GM18520 (cell line): ENCODE measurements at regions not wholly inside any gene's neighbourhood (a gene's known extent, or its start where the extent isn't known, plus 50 kb on each side); places are given as distances from the start of the nearest gene placed in this dataset.

Experiments
- ATAC-seq: cut with Tn5 transposase; IDR thresholded peaks from one replicate; pipeline ENCODE4 v1.9.1; 2021; ENCODE audit not compliant: unreplicated experiment

DNA sequence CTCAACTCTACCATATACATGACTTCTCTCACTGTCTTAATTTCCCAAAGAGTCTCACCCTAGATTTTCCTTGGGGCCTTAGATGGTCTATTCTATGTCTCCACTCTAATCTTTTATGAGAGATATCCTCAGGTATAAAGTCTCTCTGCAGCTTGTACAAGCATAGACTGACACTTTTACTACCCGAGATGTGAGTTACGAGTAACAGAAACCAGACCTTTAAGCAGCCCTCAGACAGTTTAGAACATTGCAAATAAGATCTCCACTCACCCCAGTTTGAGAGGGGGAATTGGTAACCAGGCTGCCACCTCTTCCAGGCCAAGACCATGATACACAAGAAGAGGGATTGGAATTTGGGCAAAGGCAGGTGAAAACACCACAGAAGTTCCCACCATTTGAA, 542.5 kb downstream of the TLE4 start:
- no peak for ATAC-seq

GRCh38 chr9:80107931-80108660, 536.3 kb downstream of the TLE4 start:
- ATAC-seq: no peak

- no peak for ATAC-seq
These were observed 525.7 kb downstream of the TLE4 start for GRCh38 chr9:80097476-80097875.

GRCh38 chr9:80094176-80094771, 522.5 kb downstream of the TLE4 start:
- ATAC-seq: no peak

- no peak for ATAC-seq
These were observed 521.9 kb downstream of the TLE4 start for GRCh38 chr9:80093695-80094094.

- ATAC-seq: no peak
These were observed 519.8 kb downstream of the TLE4 start for GRCh38 chr9:80091526-80091925.

GRCh38 chr9:80090317-80090716, 518.6 kb downstream of the TLE4 start:
- ATAC-seq: no peak

DNA sequence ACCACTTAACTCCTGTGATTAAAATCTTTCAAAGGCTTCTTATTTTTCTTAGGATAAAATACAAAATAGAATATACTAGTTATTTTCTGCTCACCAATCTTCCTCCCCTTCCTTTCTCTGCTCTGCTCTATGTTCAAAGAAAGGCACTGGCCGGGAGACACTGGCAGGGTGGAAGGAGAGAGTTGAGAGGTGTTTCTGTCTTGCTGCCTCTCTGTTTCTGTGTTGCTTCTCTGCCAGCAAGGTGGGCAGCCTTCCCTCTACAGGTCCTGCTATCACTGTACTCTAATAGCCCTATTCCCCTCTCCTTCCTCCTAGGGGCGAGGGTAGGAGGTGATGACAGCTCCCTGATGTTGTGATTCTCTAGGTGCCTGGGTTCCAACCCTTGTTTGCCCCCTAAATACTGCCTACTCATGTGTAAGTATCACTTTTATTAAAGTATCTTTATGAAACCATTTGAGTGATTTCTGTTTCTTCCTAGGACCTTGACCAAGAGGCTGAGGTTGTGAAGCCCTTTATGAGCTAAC, 515.1 kb downstream of the TLE4 start:
- no peak for ATAC-seq

DNA sequence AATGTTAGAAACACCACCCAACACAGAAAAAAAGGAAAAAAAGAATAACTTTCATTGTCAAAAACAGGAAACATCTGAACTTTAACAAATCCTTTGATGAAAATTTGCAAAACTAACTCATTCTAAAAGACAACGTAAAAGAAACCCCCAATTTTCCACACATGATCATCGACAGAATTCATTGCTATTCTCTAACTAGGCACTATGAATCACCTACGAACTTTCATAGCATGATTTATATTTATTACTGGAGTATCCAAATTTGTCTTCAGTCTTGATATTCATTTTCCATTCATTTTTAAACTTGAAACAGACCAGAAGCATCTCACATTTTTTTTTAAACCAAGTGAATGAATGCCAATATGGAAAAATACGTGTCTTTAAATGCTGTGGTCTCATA, 514.6 kb downstream of the TLE4 start:
- ATAC-seq: no peak

DNA sequence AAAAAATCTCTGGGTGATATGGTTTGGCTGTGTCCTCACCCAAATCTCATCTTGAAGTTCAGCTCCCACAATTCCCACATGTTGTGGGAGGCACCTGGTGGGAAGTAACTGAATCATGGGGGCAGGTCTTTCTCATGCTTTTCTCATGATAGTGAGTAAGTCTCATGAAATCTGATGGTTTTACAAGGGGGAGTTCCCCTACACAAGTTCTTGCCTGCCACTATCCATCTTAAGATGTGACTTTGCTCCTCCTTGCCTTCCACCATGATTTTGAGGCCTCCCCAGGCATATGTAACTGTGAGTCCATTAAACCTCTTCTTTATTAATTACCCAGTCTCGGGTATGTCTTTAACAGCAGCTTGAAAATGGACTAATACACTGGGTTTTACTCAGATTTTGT, 513.9 kb downstream of the TLE4 start:
- ATAC-seq: no peak

DNA sequence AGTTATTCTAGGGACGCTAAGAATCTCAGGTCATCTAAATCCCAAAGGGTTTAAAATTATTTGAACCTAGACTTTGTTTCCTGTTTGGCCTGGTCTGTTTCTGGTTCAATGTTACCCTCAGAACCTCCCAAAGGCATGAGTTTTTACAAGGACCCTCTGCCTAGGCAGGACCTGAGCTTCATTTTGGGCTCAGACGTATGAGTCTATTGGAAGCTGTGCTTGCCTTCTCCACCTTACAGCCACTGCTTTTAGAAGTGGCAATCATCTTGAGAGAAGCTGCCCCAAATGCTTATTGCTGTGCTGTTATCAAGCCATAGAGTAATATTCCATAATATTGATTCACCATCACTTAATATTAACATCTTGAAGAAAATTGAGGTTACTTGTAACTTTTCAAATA, 510.4 kb downstream of the TLE4 start:
- ATAC-seq: no peak

GRCh38 chr9:80078826-80079225, 507.1 kb downstream of the TLE4 start:
- no peak for ATAC-seq

GRCh38 chr9:80077059-80077458, 505.3 kb downstream of the TLE4 start:
- ATAC-seq: no peak

DNA sequence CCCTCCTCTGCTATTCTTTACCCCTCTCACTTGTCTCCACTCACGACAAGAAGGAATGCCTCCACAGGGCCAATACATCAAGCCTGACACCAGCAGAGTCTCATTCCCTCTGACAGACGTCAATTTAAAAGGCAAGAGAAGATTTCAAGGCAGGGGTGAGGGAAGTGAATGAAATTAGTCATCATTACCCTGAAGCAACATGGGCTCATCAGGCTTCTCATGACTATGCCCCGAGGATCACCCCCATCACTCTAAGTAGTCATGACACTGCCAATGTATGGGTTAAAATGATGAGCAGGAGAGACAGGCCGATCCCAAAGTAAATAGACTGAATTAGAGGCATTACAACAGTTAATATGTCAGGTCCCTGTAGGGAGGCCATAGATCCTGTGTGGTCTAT, 504.4 kb downstream of the TLE4 start:
- no peak for ATAC-seq

GRCh38 chr9:80074439-80074838, 502.7 kb downstream of the TLE4 start:
- ATAC-seq: no peak

DNA sequence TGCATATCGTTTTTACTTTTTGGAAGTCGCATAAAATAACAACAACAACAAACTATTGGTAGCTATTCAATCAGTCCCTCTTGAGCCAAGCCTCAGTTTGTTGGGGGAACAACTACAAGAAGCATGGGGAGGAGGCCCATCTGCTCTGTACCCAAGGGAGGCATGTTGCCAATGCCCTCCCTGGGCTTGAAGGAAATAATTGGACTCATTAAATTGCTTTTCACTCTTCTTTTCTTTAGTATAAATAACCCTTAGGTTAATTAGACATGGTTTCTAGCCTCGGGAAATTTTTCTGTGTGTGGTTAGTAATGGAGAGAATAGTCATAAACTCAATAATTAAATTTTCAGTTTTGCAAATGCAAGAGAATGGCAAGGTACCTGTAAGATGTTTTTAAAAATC, 500.7 kb downstream of the TLE4 start:
- no peak for ATAC-seq

DNA sequence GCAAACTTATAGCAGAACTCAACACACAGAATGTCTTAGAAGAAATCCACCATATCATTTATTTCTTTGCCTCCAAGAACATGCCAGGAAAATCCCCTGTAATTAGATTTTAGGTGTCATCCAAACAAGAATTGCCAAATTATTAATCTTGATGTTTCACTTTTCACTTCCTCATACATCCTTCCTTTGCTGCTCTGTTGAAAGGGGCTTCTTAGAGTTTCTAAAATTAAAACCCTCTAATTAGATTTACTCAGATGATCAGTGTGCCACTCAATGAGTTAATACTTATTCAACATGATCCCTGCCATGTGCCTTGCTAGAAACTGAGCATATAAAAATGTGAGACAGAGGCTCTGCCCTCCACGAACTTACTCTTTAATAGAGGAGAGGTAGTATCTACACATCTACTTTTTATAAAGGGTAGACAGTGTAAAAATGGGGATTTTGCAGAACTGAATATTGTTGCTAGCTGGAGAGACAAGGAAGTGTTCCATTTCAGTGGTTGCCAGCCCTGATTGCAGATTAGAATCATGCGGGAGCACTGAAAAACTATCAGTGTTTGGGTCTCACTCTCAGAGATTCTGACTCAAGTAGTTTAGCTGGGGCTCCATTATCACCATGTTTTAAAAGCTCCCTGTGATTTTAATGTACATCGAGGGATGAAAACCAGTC, 498.4 kb downstream of the TLE4 start:
- ATAC-seq: no peak

GRCh38 chr9:80066931-80067330, 495.2 kb downstream of the TLE4 start:
- no peak for ATAC-seq

DNA sequence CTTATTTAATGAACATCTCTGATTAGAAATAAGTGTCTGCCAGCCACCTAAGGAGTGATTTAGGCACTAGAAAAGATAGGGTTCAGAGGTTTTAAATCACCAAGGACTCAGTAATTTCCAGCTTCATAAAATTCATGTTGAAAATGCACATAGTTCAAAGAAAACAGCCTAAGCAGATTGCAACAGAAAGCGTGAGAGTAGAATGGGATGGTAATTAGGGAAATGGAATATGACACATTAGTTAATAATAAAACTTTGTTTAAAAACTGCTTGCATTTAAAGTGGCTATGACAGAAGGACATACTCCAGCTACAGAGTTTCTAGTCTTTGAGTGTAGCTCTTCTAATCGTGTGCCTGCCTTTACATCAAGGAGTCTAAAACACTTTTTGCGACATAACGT, 490.8 kb downstream of the TLE4 start:
- ATAC-seq: no peak

DNA sequence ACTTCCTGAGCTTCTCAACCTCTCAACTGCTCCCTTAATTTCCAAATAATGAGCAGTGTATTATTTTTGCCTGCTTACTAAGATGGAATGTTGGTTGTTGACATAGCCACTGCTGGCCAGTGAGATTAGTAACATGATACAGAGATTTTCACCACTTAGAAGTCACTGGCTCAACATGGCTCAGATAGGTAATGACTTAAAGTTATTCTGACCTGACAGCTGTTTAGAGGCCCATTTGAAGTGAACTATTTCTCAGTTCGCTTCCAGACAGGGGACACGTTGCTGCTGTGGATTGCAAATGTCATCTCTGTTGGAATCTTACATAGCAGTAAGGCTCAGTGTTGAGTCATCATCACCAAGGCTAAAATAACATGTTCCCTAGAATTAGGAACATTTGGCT, 490.2 kb downstream of the TLE4 start:
- no peak for ATAC-seq

- ATAC-seq: no peak
These were observed 489.3 kb downstream of the TLE4 start for GRCh38 chr9:80061096-80061495.

DNA sequence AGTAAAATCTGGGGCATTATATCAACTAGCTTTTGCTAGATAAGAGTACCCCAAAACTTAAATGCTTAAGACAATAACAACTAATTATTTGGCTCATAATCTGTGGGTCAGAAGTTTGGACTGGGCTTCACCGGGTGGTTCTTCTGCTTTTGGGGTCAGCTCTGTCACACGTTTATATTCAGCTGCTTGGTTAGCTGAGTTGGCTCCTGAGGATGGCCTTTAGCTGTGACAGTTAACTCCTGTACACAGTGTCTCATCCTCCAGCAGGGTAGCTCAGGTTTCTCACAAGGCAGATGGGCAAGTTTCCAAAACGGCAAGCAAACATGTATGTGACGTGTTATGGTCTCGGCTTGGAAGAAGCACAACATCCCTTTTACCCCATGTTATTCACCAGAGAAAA, 488.2 kb downstream of the TLE4 start:
- no peak for ATAC-seq
